ENCODE measurements at regions not wholly inside any gene's neighbourhood (a gene's known extent, or its start where the extent isn't known, plus 50 kb on each side); places are given as distances from the start of the nearest gene placed in this dataset.
"Not testable (repeated sequence)": the region's sequence is repeated elsewhere in the genome, so short reads cannot be mapped to it uniquely, and the experiment has no call there.

GRCh38 chr1:194013561-194013960 lies 827.1 kb upstream of the B3GALT2 start:
- DNase-seq (ENCODE audit: low read depth): no peak
- TF ChIP-seq, protein P1, sequence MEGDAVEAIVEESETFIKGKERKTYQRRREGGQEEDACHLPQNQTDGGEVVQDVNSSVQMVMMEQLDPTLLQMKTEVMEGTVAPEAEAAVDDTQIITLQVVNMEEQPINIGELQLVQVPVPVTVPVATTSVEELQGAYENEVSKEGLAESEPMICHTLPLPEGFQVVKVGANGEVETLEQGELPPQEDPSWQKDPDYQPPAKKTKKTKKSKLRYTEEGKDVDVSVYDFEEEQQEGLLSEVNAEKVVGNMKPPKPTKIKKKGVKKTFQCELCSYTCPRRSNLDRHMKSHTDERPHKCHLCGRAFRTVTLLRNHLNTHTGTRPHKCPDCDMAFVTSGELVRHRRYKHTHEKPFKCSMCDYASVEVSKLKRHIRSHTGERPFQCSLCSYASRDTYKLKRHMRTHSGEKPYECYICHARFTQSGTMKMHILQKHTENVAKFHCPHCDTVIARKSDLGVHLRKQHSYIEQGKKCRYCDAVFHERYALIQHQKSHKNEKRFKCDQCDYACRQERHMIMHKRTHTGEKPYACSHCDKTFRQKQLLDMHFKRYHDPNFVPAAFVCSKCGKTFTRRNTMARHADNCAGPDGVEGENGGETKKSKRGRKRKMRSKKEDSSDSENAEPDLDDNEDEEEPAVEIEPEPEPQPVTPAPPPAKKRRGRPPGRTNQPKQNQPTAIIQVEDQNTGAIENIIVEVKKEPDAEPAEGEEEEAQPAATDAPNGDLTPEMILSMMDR (conservative IDR thresholded peaks at IDR 0.05; ENCODE audit: control insufficient read depth, insufficient read depth, low read depth, low read length): no peak
- no peak overlapping the region for H3K4me3 ChIP-seq (ENCODE audit: control insufficient read depth, low read depth, low read length)

GRCh38 chr1:194004146-194004545 lies 817.7 kb upstream of the B3GALT2 start:
- DNase-seq (ENCODE audit: low read depth): no peak
- TF ChIP-seq, protein P1 (conservative IDR thresholded peaks at IDR 0.05; ENCODE audit: control insufficient read depth, insufficient read depth, low read depth, low read length): no peak
- H3K4me3 ChIP-seq (ENCODE audit: control insufficient read depth, low read depth, low read length): no peak overlapping the region

- DNase-seq (ENCODE audit: low read depth); H3K4me3 ChIP-seq (ENCODE audit: control insufficient read depth, low read depth, low read length): not testable (repeated sequence)
Measured at GRCh38 chr1:194001726-194002350, 815.4 kb upstream of the B3GALT2 start.

- H3K4me3 ChIP-seq (ENCODE audit: control insufficient read depth, low read depth, low read length): no peak overlapping the region
- TF ChIP-seq, protein P1 (conservative IDR thresholded peaks at IDR 0.05; ENCODE audit: control insufficient read depth, insufficient read depth, low read depth, low read length): no peak
- no peak for DNase-seq (ENCODE audit: low read depth)
Measured at GRCh38 chr1:193988885-193989284, 802.5 kb upstream of the B3GALT2 start.

DNA sequence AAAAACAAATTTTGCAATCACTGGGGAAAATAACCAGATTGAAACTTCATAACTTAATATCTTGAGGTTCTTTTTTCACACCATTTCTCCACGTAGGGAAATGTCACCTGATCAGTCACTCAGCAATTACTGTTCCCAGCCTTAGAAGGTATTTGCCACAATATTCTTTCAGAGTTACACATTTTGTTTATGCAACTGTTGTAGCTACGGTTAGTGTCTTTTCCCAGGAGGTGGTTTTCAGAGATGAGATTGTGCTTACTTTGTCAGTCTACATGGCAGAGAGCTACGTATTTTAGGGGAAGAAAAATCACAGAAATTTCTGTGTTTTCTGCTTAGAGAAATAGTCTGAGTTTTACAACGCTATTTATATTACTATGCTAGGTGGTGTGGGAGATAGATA lies 792.8 kb upstream of the B3GALT2 start:
- no peak for DNase-seq (ENCODE audit: low read depth)
- TF ChIP-seq, protein P1 (conservative IDR thresholded peaks at IDR 0.05; ENCODE audit: control insufficient read depth, insufficient read depth, low read depth, low read length): no peak
- no peak overlapping the region for H3K4me3 ChIP-seq (ENCODE audit: control insufficient read depth, low read depth, low read length)

- no peak for DNase-seq (ENCODE audit: low read depth)
- no peak overlapping the region for H3K4me3 ChIP-seq (ENCODE audit: control insufficient read depth, low read depth, low read length)
- TF ChIP-seq, protein P1 (conservative IDR thresholded peaks at IDR 0.05; ENCODE audit: control insufficient read depth, insufficient read depth, low read depth, low read length): no peak
Measured at GRCh38 chr1:193974286-193974798, 787.9 kb upstream of the B3GALT2 start.

DNA sequence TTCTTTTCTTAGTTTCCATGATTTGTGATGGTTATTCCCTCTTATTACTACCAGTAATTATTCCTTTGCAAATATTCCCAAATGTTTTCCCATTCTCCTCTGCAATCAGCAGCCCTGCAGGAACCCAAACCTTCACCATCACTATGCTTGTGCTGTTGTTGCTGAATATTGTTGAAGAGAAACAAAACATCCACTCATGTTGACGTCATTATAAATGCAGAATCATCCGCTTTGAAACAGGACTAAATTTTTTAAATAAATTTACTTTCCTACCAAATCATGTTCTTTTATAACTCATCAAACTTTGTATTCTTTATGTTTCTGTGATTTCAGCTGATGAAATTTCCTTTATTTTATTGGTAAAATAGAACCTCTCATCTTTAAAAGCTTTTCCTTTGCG lies 787.0 kb upstream of the B3GALT2 start:
- TF ChIP-seq, protein P1 (conservative IDR thresholded peaks at IDR 0.05; ENCODE audit: control insufficient read depth, insufficient read depth, low read depth, low read length): no peak
- DNase-seq (ENCODE audit: low read depth): no peak
- H3K4me3 ChIP-seq (ENCODE audit: control insufficient read depth, low read depth, low read length): no peak overlapping the region
